Kidney (tissue), 13 donors: ENCODE measurements at regions not wholly inside any gene's neighbourhood (a gene's known extent, or its start where the extent isn't known, plus 50 kb on each side); places are given as distances from the start of the nearest gene placed in this dataset.

Experiments used
- DNase-seq, 5 donors: peaks; one replicate each; pipeline ENCODE4 v3.0.0-alpha.2; 2013 to 2020
- FAIRE-seq: peaks from 2 replicates; lab custom pipeline; 2012; peaks lifted over from hg19 to GRCh38; lab: Jason Lieb, UNC
- H3K27ac ChIP-seq, 2 donors: one replicate each; pipeline ENCODE4 v1.7.0; 2013; ENCODE audit warnings: low read depth in 2 of 2, low read length in 2 of 2, inconsistent platforms in 1 of 2
- H3K27me3 ChIP-seq: one replicate; pipeline ENCODE4 v1.7.1; 2013; ENCODE audit warnings: low read length, inconsistent platforms; ENCODE audit not compliant: control insufficient read depth, insufficient read depth
- H3K36me3 ChIP-seq, 3 donors: one replicate each; pipeline versions ENCODE4 v1.7.0 to v1.7.1; 2013; ENCODE audit warnings: low read length in 3 of 3, control low read depth in 1 of 3, inconsistent platforms in 1 of 3; ENCODE audit not compliant: insufficient read depth in 3 of 3, control insufficient read depth in 2 of 3
- H3K4me1 ChIP-seq, 3 donors: one replicate each; pipeline versions ENCODE4 v1.7.0 to v1.7.1; 2013; ENCODE audit warnings: low read length in 3 of 3, inconsistent platforms in 1 of 3, low read depth in 1 of 3; ENCODE audit not compliant: control insufficient read depth in 2 of 3, insufficient read depth in 2 of 3
- H3K4me3 ChIP-seq, 3 donors: one replicate each; pipeline versions ENCODE4 v1.7.0 to v1.8.1; 2013; ENCODE audit warnings: low read length in 3 of 3, control low read depth in 1 of 3, inconsistent platforms in 1 of 3
- H3K9ac ChIP-seq, 3 donors: one replicate each; pipeline versions ENCODE4 v1.7.0 to v1.7.1; 2013; ENCODE audit warnings: low read length in 3 of 3, control low read depth in 1 of 3, inconsistent platforms in 1 of 3
- H3K9me3 ChIP-seq, 3 donors: one replicate each; pipeline versions ENCODE4 v1.7.0 to v1.7.1; 2013; ENCODE audit warnings: low read length in 3 of 3, control low read depth in 1 of 3, inconsistent platforms in 1 of 3; ENCODE audit not compliant: control insufficient read depth in 2 of 3, insufficient read depth in 1 of 3
- CTCF ChIP-seq: IDR thresholded peaks from 3 replicates; pipeline ENCODE4 v1.5.1; 2012; ENCODE audit warnings: mild to moderate bottlenecking, moderate library complexity, borderline replicate concordance; ENCODE audit not compliant: insufficient read depth; ENCODE audit errors: extremely low read depth
- intact Hi-C: fragments of 100-400 bp; cut with DNase I; formaldehyde crosslinking; loops from one replicate; pipeline ENCODE4 v1.11.1; 2022
- donor health status: control.
- donor health status: control.
- donor health status: control.
- donor health status: control.
- donor health status: control.
- donor health status: DM: yes; HTN: yes; CAD: no.
- donor health status: Normal renal cell carcinoma (clear cell type).

DNA sequence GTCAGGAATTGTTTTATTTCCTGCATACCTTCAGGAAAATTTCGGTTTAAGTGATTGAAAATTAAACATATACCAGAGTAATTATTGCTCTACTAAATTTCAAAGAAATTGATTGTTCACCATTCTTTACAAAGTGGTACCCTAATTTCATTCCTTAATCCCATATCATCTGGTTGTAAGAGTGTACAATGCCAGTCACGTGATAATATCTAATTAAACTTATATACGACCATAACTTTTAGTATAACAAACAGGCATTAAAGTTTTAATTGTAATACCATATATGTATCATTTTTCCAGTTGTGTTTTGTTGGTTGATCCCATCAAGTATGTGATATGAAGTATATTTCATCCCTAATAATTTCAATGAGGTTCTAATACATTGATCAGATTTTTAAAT lies 74.8 kb upstream of the PLSCR5 start:
- TF ChIP-seq CTCF: no peak
- FAIRE-seq: no peak

DNA sequence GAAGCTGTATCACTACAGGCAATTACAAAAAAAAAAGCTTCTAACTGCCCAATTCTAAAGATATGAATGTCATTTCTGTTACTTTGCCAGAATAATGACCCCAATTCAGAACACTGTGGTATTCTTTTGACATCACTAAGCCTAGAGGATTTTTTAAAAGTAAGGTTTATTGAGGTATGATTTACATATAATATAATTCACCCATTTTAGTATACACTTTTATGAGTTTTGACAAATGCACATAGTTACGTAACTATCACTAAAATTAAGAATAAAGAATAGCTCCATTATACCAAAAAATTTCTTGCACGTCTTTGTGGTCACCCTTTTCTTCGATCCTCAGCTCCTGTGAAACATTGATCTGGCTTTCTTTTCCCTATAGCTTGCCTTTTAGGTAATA lies 74.0 kb upstream of the PLSCR5 start:
- Histone ChIP-seq H3K27me3 (no peaks in the 10 kb centered on the region), H3K4me1 (no peaks in the 10 kb centered on the region), H3K9ac (no peak overlapping the region), H3K36me3 (no peaks in the 10 kb centered on the region), H3K4me3 (no peak overlapping the region), H3K27ac (no peak overlapping the region), H3K9me3 (no peaks in the 10 kb centered on the region)
- no peak for FAIRE-seq
- intact Hi-C loops: no loop called here
- no peak for DNase-seq
- no peak for TF ChIP-seq CTCF

More for the DNA sequence above, 74.8 kb upstream of the PLSCR5 start:
- intact Hi-C loops: no loop called here
- Histone ChIP-seq H3K9ac (no peak overlapping the region), H3K36me3 (no peaks in the 10 kb centered on the region), H3K27me3 (no peaks in the 10 kb centered on the region), H3K4me1 (no peaks in the 10 kb centered on the region), H3K4me3 (no peak overlapping the region), H3K27ac (no peak overlapping the region), H3K9me3 (no peaks in the 10 kb centered on the region)
- DNase-seq: no peak

- DNase-seq: no peak
- Histone ChIP-seq H3K4me1 (no peaks in the 10 kb centered on the region), H3K9ac (no peak overlapping the region), H3K27me3 (no peaks in the 10 kb centered on the region), H3K36me3 (no peaks in the 10 kb centered on the region), H3K4me3 (no peak overlapping the region), H3K9me3 (no peaks in the 10 kb centered on the region), H3K27ac (no peak overlapping the region)
- intact Hi-C loops: no loop called here
- no peak for FAIRE-seq
- TF ChIP-seq CTCF: no peak
These were observed 67.8 kb upstream of the PLSCR5 start for GRCh38 chr3:146672941-146673340.

GRCh38 chr3:146664403-146664802 lies 59.3 kb upstream of the PLSCR5 start:
- no peak for TF ChIP-seq CTCF

More at GRCh38 chr3:146664403-146664802, 59.3 kb upstream of the PLSCR5 start:
- FAIRE-seq (no peak), DNase-seq (no peak)
- intact Hi-C loops: no loop called here
- Histone ChIP-seq H3K4me1 (no peaks in the 10 kb centered on the region), H3K4me3 (no peak overlapping the region), H3K9me3 (no peaks in the 10 kb centered on the region), H3K36me3 (no peaks in the 10 kb centered on the region), H3K27me3 (no peaks in the 10 kb centered on the region), H3K9ac (no peak overlapping the region), H3K27ac (no peak overlapping the region)
